Esophagus squamous epithelium (tissue), 5 donors: ENCODE measurements at regions not wholly inside any gene's neighbourhood (a gene's known extent, or its start where the extent isn't known, plus 50 kb on each side); places are given as distances from the start of the nearest gene placed in this dataset.

ENCODE experiments used
- DNase-seq: peaks from one replicate; lab custom pipeline; 2025; lab: John Stamatoyannopoulos, UW
- H3K27ac ChIP-seq, 4 donors: fragments of 200-600 bp; sonication (generic); one replicate each; pipeline ENCODE4 v1.5.1; 2016 to 2019; ENCODE audit warnings: mild to moderate bottlenecking in 1 of 4
- H3K27me3 ChIP-seq, 4 donors: fragments of 200-600 bp; sonication (generic); 1 replicate in 3 of 4; 2 replicates in 1 of 4; pipeline versions ENCODE4 v1.5.1 to v1.6.0; 2017 to 2021; ENCODE audit warnings: antibody characterized with exemption in 1 of 4
- H3K36me3 ChIP-seq, 3 donors: fragments of 200-600 bp; sonication (generic); one replicate each; pipeline ENCODE4 v1.5.1; 2016 to 2019
- H3K4me1 ChIP-seq, 3 donors: fragments of 200-600 bp; sonication (generic); one replicate each; pipeline ENCODE4 v1.5.1; 2017 to 2019
- H3K4me3 ChIP-seq, 4 donors: fragments of 200-600 bp; sonication (generic); 1 replicate in 3 of 4; 2 replicates in 1 of 4; pipeline ENCODE4 v1.5.1; 2016 to 2019; ENCODE audit warnings: mild to moderate bottlenecking in 2 of 4, moderate library complexity in 1 of 4
- H3K9me3 ChIP-seq, 3 donors: fragments of 200-600 bp; sonication (generic); one replicate each; pipeline ENCODE4 v1.5.1; 2016 to 2019
- POLR2A ChIP-seq, 4 donors: fragments of 450-650 bp; IDR thresholded peaks; one replicate each; pipeline ENCODE4 v1.6.1; 2017; ENCODE audit warnings: antibody characterized with exemption in 4 of 4, mild to moderate bottlenecking in 4 of 4, moderate library complexity in 3 of 4
- WGBS, 2 donors: methylation state at CpG; one replicate each; pipeline ENCODE4 v1.1.5; 2018; 5-methylcytosine and 5-hydroxymethylcytosine counted together
- intact Hi-C: fragments of 100-400 bp; cut with DNase I; formaldehyde crosslinking; loops from one replicate; pipeline ENCODE4 v1.15.0; 2022
- TF ChIP-seq, protein P1 (sequence below), 6 experiments: fragments of 450-650 bp in 4 of 6; fragments of 200-600 bp in 2 of 6; sonication (generic) in 2 of 6; IDR thresholded peaks; one replicate each; pipeline ENCODE4 v1.5.1; 2016 to 2019; ENCODE audit warnings: antibody characterized with exemption in 6 of 6, mild to moderate bottlenecking in 4 of 6, moderate library complexity in 4 of 6
- donor health status: DM: yes; HTN: yes; CAD: no.

GRCh38 chr2:139835101-139835500, 1054.9 kb upstream of the NXPH2 start:
- no peak overlapping the region for H3K4me3 ChIP-seq
- 45 to 50% methylated on average over 2 of the region's 2 CpGs for WGBS, 2 donors
- no peaks in the 10 kb centered on the region for H3K4me1 ChIP-seq
- intact Hi-C loops, result no loop called here
- no peak for DNase-seq
- H3K27me3 ChIP-seq, result no peaks in the 10 kb centered on the region
- H3K36me3 ChIP-seq, result no peaks in the 10 kb centered on the region
- TF ChIP-seq POLR2A (IDR thresholded peaks at IDR 0.05), result no peak
- TF ChIP-seq, protein P1, sequence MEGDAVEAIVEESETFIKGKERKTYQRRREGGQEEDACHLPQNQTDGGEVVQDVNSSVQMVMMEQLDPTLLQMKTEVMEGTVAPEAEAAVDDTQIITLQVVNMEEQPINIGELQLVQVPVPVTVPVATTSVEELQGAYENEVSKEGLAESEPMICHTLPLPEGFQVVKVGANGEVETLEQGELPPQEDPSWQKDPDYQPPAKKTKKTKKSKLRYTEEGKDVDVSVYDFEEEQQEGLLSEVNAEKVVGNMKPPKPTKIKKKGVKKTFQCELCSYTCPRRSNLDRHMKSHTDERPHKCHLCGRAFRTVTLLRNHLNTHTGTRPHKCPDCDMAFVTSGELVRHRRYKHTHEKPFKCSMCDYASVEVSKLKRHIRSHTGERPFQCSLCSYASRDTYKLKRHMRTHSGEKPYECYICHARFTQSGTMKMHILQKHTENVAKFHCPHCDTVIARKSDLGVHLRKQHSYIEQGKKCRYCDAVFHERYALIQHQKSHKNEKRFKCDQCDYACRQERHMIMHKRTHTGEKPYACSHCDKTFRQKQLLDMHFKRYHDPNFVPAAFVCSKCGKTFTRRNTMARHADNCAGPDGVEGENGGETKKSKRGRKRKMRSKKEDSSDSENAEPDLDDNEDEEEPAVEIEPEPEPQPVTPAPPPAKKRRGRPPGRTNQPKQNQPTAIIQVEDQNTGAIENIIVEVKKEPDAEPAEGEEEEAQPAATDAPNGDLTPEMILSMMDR (IDR thresholded peaks at IDR 0.05), result no peak
- H3K27ac ChIP-seq, result no peak overlapping the region
- no peaks in the 10 kb centered on the region for H3K9me3 ChIP-seq

- Histone ChIP-seq H3K27me3 (no peaks in the 10 kb centered on the region), H3K36me3 (no peaks in the 10 kb centered on the region), H3K27ac (no peak overlapping the region), H3K4me1 (no peaks in the 10 kb centered on the region), H3K9me3 (no peaks in the 10 kb centered on the region), H3K4me3 (no peak overlapping the region)
- WGBS, 2 donors, result 18 to 54% methylated on average over 3 of the region's 3 CpGs
- no peak for TF ChIP-seq POLR2A (IDR thresholded peaks at IDR 0.05)
- TF ChIP-seq, protein P1 (IDR thresholded peaks at IDR 0.05), result no peak
- intact Hi-C loops, result no loop called here
- no peak for DNase-seq
Measured at GRCh38 chr2:139828011-139828410, 1047.8 kb upstream of the NXPH2 start.

GRCh38 chr2:139825726-139826125, 1045.5 kb upstream of the NXPH2 start:
- Histone ChIP-seq H3K9me3 (no peaks in the 10 kb centered on the region), H3K4me1 (no peaks in the 10 kb centered on the region), H3K27ac (no peak overlapping the region), H3K27me3 (no peaks in the 10 kb centered on the region), H3K4me3 (no peak overlapping the region), H3K36me3 (no peaks in the 10 kb centered on the region)
- intact Hi-C loops, result no loop called here
- no peak for DNase-seq
- whole genome bisulfite sequencing, 2 donors, result 18 to 31% methylated on average over 1 of the region's 1 CpG
- TF ChIP-seq, protein P1 (IDR thresholded peaks at IDR 0.05), result no peak
- no peak for TF ChIP-seq POLR2A (IDR thresholded peaks at IDR 0.05)

- Histone ChIP-seq H3K4me1 (no peaks in the 10 kb centered on the region), H3K9me3 (no peaks in the 10 kb centered on the region), H3K27me3 (no peaks in the 10 kb centered on the region), H3K27ac (no peak overlapping the region), H3K4me3 (no peak overlapping the region), H3K36me3 (no peaks in the 10 kb centered on the region)
- WGBS, 2 donors, result 16 to 38% methylated on average over 2 of the region's 2 CpGs
- intact Hi-C loops, result no loop called here
- DNase-seq, result no peak
- TF ChIP-seq POLR2A (IDR thresholded peaks at IDR 0.05), result no peak
- TF ChIP-seq, protein P1 (IDR thresholded peaks at IDR 0.05), result no peak
Measured at GRCh38 chr2:139819273-139819796, 1039.1 kb upstream of the NXPH2 start.

GRCh38 chr2:139814458-139814857, 1034.3 kb upstream of the NXPH2 start:
- H3K4me3 ChIP-seq, result no peak overlapping the region
- H3K36me3 ChIP-seq, result no peaks in the 10 kb centered on the region
- DNase-seq, result no peak
- intact Hi-C loops, result no loop called here
- TF ChIP-seq POLR2A (IDR thresholded peaks at IDR 0.05), result no peak
- TF ChIP-seq, protein P1 (IDR thresholded peaks at IDR 0.05), result no peak
- WGBS, 2 donors, result 53 to 57% methylated on average over 2 of the region's 2 CpGs
- no peaks in the 10 kb centered on the region for H3K4me1 ChIP-seq
- H3K27ac ChIP-seq, result no peak overlapping the region
- H3K27me3 ChIP-seq, result no peaks in the 10 kb centered on the region
- H3K9me3 ChIP-seq, result no peaks in the 10 kb centered on the region
